ENCODE measurements at regions not wholly inside any gene's neighbourhood (a gene's known extent, or its start where the extent isn't known, plus 50 kb on each side); places are given as distances from the start of the nearest gene placed in this dataset.

DNA sequence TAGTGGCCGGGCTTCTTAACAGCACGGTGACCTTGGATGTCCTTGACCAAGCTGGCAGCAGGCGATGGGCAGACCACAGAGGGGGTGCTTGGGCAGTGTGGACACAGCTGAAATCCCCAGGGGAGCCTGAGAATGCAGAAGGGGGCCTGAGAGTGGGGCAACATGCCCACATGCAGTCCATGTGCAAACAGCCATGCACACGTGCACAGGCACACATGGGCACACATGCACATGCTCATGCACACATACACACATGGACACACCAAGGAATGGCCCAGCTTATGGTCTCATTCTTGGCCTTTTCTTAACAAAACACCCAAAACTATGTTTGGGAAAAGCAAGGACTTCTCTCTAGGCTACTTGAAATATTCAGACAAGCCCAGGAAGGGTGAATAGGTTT, 483.9 kb upstream of the MKI67 start:
- no TSS peak for BruUV-seq (replicated peaks)
- no peak for DNase-seq (ENCODE audit: low read depth, low spot score)
- TF ChIP-seq EGR1 (IDR thresholded peaks at IDR 0.05; ENCODE audit: low read depth) (no peak), FOSL1 (IDR thresholded peaks at IDR 0.05; ENCODE audit: low read depth) (no peak), CEBPB (IDR thresholded peaks at IDR 0.05; ENCODE audit: low read depth) (no peak), REST (IDR thresholded peaks at IDR 0.05; ENCODE audit: low read depth) (no peak), TCF7L2 (IDR thresholded peaks at IDR 0.05; ENCODE audit: borderline replicate concordance, extremely low read depth, insufficient read depth, insufficient read length) (no peak), RAD21 (IDR thresholded peaks at IDR 0.05; ENCODE audit: low read depth) (no peak), CTCF (IDR thresholded peaks at IDR 0.05 in 2 of 3, conservative IDR thresholded peaks at IDR 0.05 in 1 of 3; ENCODE audit: borderline replicate concordance in 1 of 3, insufficient read depth in 1 of 3, low read depth in 2 of 3, low read length in 2 of 3) (no peak), EZH2phosphoT487 (IDR thresholded peaks at IDR 0.05; ENCODE audit: borderline replicate concordance) (no peak)
- no peak overlapping the region for H3K4me3 ChIP-seq (replicated peaks in 1 of 2; ENCODE audit: low read depth in 1 of 2, low read length in 2 of 2)
- no peaks in the 10 kb centered on the region for H4K20me1 ChIP-seq (ENCODE audit: insufficient read depth)
- H3K27me3 ChIP-seq (ENCODE audit: insufficient read depth, low read length) = peaks cover 36% of the 10 kb centered on the region
- no peak overlapping the region for H3K9ac ChIP-seq (ENCODE audit: low read length)
- H3K9me2 ChIP-seq (ENCODE audit: insufficient read depth) = no peaks in the 10 kb centered on the region
- H3K9me3 ChIP-seq (ENCODE audit: control insufficient read depth in 1 of 2, insufficient read depth in 1 of 2, low read depth in 1 of 2, low read length in 2 of 2) = no peaks in the 10 kb centered on the region
- no peak overlapping the region for H2AFZ ChIP-seq (ENCODE audit: low read depth, low read length, poor library complexity, severe bottlenecking)
- H3K36me3 ChIP-seq (ENCODE audit: control insufficient read depth in 1 of 2, insufficient read depth in 2 of 2, low read length in 2 of 2) = no peaks in the 10 kb centered on the region
- no peaks in the 10 kb centered on the region for H3K79me2 ChIP-seq (ENCODE audit: insufficient read depth, low read length)
- RAD21 ChIA-PET (ENCODE audit: low non-redundant PET in 1 of 2, low total read pairs in 2 of 2, uncharacterized antibody in 2 of 2, unreplicated experiment in 2 of 2) = no interaction called here
- CTCF ChIA-PET = no interaction called here
- no peak for ATAC-seq
- no peaks in the 10 kb centered on the region for H3K4me1 ChIP-seq (ENCODE audit: control insufficient read depth in 1 of 2, insufficient read depth in 2 of 2, low read length in 2 of 2)
- POLR2A ChIA-PET = no interaction called here
- H3K27ac ChIP-seq (ENCODE audit: low read depth, low read length) = no peak overlapping the region
- intact Hi-C loops (cut with micrococcal nuclease) = no loop called here
- H3K4me2 ChIP-seq (ENCODE audit: low read length) = no peak overlapping the region
